ENCODE measurements at regions not wholly inside any gene's neighbourhood (a gene's known extent, or its start where the extent isn't known, plus 50 kb on each side); places are given as distances from the start of the nearest gene placed in this dataset.

DNA sequence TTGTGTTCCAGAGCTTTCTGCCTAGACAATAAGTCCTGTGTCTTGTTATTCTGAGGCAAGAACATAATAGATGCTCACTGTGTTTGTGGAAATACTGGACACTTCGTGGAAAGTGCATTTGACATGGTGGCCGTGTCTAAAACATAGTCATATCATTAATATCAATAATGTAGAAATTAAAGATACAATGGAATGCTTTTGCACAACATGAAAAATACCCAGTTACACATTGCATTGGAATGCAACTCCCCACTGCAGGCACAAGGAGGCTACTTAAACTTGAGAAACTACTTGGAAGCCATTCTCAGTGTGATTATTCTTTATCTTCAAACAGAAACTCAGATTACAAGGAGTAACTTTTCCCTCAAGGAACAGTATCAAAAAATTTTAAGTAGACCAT lies 145.3 kb upstream of the ZNF462 start:
- no CpG with 5 or more reads among the region's 2 CpGs for WGBS (ENCODE audit: insufficient coverage)
- no peaks in the 10 kb centered on the region for H3K9me3 ChIP-seq (replicated peaks; ENCODE audit: control insufficient read depth, low read depth, low read length)
- H3K4me1 ChIP-seq (ENCODE audit: control insufficient read depth, insufficient read depth, low read length) = no peaks in the 10 kb centered on the region
- H3K27me3 ChIP-seq (ENCODE audit: control insufficient read depth, insufficient read depth, low read length) = no peaks in the 10 kb centered on the region
- H3K36me3 ChIP-seq (ENCODE audit: control insufficient read depth, insufficient read depth, low read length) = no peaks in the 10 kb centered on the region
- H3K4me3 ChIP-seq (ENCODE audit: low read length) = no peak overlapping the region
- no peak overlapping the region for H3K27ac ChIP-seq (ENCODE audit: low read length)
- no peak for DNase-seq

GRCh38 chr9:106718936-106719335 lies 144.0 kb upstream of the ZNF462 start:
- H3K27me3 ChIP-seq (ENCODE audit: control insufficient read depth, insufficient read depth, low read length) = no peaks in the 10 kb centered on the region
- H3K9me3 ChIP-seq (replicated peaks; ENCODE audit: control insufficient read depth, low read depth, low read length) = no peaks in the 10 kb centered on the region
- no peak for DNase-seq
- H3K4me3 ChIP-seq (ENCODE audit: low read length) = no peak overlapping the region
- no peak overlapping the region for H3K27ac ChIP-seq (ENCODE audit: low read length)
- no peaks in the 10 kb centered on the region for H3K36me3 ChIP-seq (ENCODE audit: control insufficient read depth, insufficient read depth, low read length)
- no peaks in the 10 kb centered on the region for H3K4me1 ChIP-seq (ENCODE audit: control insufficient read depth, insufficient read depth, low read length)

DNA sequence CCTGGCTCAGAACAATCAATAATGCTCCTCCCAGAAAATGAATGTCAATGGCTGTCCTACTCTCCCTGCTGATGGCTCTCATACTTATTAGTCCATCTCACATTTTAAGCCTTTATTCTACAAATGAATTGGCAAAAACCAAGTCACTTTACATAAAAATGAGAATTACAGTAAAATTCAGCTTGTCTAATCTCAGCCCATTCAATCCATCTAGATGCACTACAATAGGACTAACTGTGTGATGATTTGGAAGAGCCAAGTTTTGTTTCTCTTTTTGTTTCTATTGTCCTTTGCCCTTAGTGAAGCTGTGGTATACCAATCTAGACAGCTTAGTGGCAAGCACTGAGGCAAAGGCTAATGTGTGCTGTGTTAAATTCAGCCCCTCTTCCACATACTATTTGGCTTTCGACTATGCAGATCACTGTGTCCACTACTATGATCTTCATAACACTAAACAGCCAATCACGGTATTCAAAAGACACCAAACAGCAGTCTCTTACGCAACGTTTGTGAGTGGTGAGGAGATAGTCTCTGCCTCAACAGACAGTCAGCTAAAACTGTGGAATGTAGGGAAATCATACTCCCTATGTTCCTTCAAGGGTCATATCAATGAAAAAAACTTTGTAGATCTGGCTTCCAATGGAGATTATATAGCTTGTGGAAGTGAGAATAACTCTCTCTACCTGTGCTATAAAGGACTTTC lies 140.8 kb upstream of the ZNF462 start:
- no peaks in the 10 kb centered on the region for H3K9me3 ChIP-seq (replicated peaks; ENCODE audit: control insufficient read depth, low read depth, low read length)
- H3K27me3 ChIP-seq (ENCODE audit: control insufficient read depth, insufficient read depth, low read length) = no peaks in the 10 kb centered on the region
- H3K36me3 ChIP-seq (ENCODE audit: control insufficient read depth, insufficient read depth, low read length) = no peaks in the 10 kb centered on the region
- no peak for DNase-seq
- no peaks in the 10 kb centered on the region for H3K4me1 ChIP-seq (ENCODE audit: control insufficient read depth, insufficient read depth, low read length)
- H3K4me3 ChIP-seq (ENCODE audit: low read length) = no peak overlapping the region
- WGBS (ENCODE audit: insufficient coverage) = no CpG with 5 or more reads among the region's 4 CpGs
- H3K27ac ChIP-seq (ENCODE audit: low read length) = no peak overlapping the region

DNA sequence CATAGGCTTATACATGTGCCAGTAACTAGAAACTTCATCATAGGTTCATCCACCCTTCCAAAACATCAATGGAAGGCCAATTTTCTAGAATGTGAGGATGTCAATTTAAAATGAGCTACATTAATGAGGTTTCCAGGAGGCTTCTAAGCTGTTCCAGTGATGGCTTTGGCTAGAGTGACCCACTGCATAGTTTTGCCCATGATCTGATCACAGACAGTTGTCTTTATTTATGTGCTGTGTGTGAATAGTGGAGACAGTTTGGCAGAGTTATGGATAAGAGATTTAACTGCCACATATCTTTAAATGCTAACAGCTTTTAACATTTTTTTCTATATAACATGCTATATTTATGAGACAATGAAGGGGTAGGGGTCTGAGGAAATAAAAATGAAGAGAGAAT lies 139.0 kb upstream of the ZNF462 start:
- H3K4me3 ChIP-seq (ENCODE audit: low read length) = no peak overlapping the region
- no peaks in the 10 kb centered on the region for H3K27me3 ChIP-seq (ENCODE audit: control insufficient read depth, insufficient read depth, low read length)
- H3K4me1 ChIP-seq (ENCODE audit: control insufficient read depth, insufficient read depth, low read length) = no peaks in the 10 kb centered on the region
- H3K36me3 ChIP-seq (ENCODE audit: control insufficient read depth, insufficient read depth, low read length) = no peaks in the 10 kb centered on the region
- no peaks in the 10 kb centered on the region for H3K9me3 ChIP-seq (replicated peaks; ENCODE audit: control insufficient read depth, low read depth, low read length)
- no peak overlapping the region for H3K27ac ChIP-seq (ENCODE audit: low read length)
- peak; percentile 62 for DNase-seq

DNA sequence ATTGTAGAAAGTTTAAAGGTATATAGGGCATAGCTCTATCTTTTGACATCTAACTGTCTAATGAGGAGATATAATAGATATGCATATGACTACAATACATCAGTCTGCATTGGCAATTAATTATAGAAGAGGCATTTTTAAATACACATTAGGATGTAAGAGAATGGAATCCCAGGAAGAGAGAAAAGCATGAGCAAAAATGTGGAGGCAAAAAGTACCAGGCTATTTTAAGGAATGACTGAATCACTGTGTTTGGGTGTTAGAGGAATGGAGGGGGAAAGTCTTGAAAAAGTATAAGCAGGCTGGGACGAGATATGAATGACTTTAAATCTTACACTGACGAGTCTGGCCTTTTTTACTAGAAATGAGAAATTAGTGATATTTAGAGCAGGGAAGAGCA lies 138.4 kb upstream of the ZNF462 start:
- Histone ChIP-seq H3K27ac (ENCODE audit: low read length) (no peak overlapping the region), H3K36me3 (ENCODE audit: control insufficient read depth, insufficient read depth, low read length) (no peaks in the 10 kb centered on the region), H3K27me3 (ENCODE audit: control insufficient read depth, insufficient read depth, low read length) (no peaks in the 10 kb centered on the region), H3K4me3 (ENCODE audit: low read length) (no peak overlapping the region), H3K9me3 (replicated peaks; ENCODE audit: control insufficient read depth, low read depth, low read length) (no peaks in the 10 kb centered on the region), H3K4me1 (ENCODE audit: control insufficient read depth, insufficient read depth, low read length) (peaks cover 5% of the 10 kb centered on the region)
- WGBS (ENCODE audit: insufficient coverage) = 90% methylated on average over 2 of the region's 2 CpGs
- DNase-seq = no peak

GRCh38 chr9:106726070-106726815 lies 136.7 kb upstream of the ZNF462 start:
- Histone ChIP-seq H3K4me1 (ENCODE audit: control insufficient read depth, insufficient read depth, low read length) (peaks cover 7% of the 10 kb centered on the region), H3K9me3 (replicated peaks; ENCODE audit: control insufficient read depth, low read depth, low read length) (no peaks in the 10 kb centered on the region), H3K36me3 (ENCODE audit: control insufficient read depth, insufficient read depth, low read length) (no peaks in the 10 kb centered on the region), H3K4me3 (ENCODE audit: low read length) (no peak overlapping the region), H3K27me3 (ENCODE audit: control insufficient read depth, insufficient read depth, low read length) (no peaks in the 10 kb centered on the region), H3K27ac (ENCODE audit: low read length) (no peak overlapping the region)
- no CpG with 5 or more reads among the region's 5 CpGs for WGBS (ENCODE audit: insufficient coverage)
- peak; percentile 49 for DNase-seq

GRCh38 chr9:106727969-106728368 lies 135.0 kb upstream of the ZNF462 start:
- H3K4me1 ChIP-seq (ENCODE audit: control insufficient read depth, insufficient read depth, low read length) = peaks cover 7% of the 10 kb centered on the region
- WGBS (ENCODE audit: insufficient coverage) = no CpG with 5 or more reads among the region's 3 CpGs
- DNase-seq = no peak

DNA sequence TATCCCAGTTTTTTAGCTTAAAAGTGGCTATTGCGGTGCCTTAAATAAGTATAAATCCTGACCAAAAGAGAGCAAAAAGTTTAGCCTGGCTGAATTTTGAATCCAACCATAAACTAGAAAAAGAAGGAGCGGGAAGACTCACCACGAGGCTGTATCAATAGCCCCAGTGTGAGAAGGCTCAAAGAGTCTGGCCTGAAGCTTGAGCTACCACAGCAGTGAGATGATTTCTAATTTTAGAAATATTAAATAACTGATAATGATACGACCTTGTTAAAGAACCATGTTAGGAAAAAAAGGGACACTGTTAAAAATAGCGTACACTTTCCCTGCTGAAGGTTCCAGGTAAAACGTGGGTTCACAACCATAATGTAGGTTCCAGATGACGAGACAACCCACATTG lies 134.1 kb upstream of the ZNF462 start:
- Histone ChIP-seq H3K9me3 (replicated peaks; ENCODE audit: control insufficient read depth, low read depth, low read length) (no peaks in the 10 kb centered on the region), H3K27ac (ENCODE audit: low read length) (peak overlapping the region; percentile 78), H3K27me3 (ENCODE audit: control insufficient read depth, insufficient read depth, low read length) (no peaks in the 10 kb centered on the region), H3K4me1 (ENCODE audit: control insufficient read depth, insufficient read depth, low read length) (peaks cover 7% of the 10 kb centered on the region), H3K36me3 (ENCODE audit: control insufficient read depth, insufficient read depth, low read length) (no peaks in the 10 kb centered on the region), H3K4me3 (ENCODE audit: low read length) (no peak overlapping the region)
- 77% methylated on average over 4 of the region's 7 CpGs for WGBS (ENCODE audit: insufficient coverage)
- DNase-seq = no peak

More at GRCh38 chr9:106727969-106728368, 135.0 kb upstream of the ZNF462 start:
- no peaks in the 10 kb centered on the region for H3K36me3 ChIP-seq (ENCODE audit: control insufficient read depth, insufficient read depth, low read length)
- H3K27ac ChIP-seq (ENCODE audit: low read length) = no peak overlapping the region
- H3K4me3 ChIP-seq (ENCODE audit: low read length) = no peak overlapping the region
- no peaks in the 10 kb centered on the region for H3K27me3 ChIP-seq (ENCODE audit: control insufficient read depth, insufficient read depth, low read length)
- H3K9me3 ChIP-seq (replicated peaks; ENCODE audit: control insufficient read depth, low read depth, low read length) = no peaks in the 10 kb centered on the region

- no peaks in the 10 kb centered on the region for H3K27me3 ChIP-seq (ENCODE audit: control insufficient read depth, insufficient read depth, low read length)
- H3K27ac ChIP-seq (ENCODE audit: low read length) = no peak overlapping the region
- H3K4me1 ChIP-seq (ENCODE audit: control insufficient read depth, insufficient read depth, low read length) = peaks cover 7% of the 10 kb centered on the region
- no peaks in the 10 kb centered on the region for H3K9me3 ChIP-seq (replicated peaks; ENCODE audit: control insufficient read depth, low read depth, low read length)
- no CpG with 5 or more reads among the region's 1 CpG for WGBS (ENCODE audit: insufficient coverage)
- H3K36me3 ChIP-seq (ENCODE audit: control insufficient read depth, insufficient read depth, low read length) = no peaks in the 10 kb centered on the region
- DNase-seq = no peak
- H3K4me3 ChIP-seq (ENCODE audit: low read length) = no peak overlapping the region
These were observed 131.1 kb upstream of the ZNF462 start for GRCh38 chr9:106731910-106732309.

DNA sequence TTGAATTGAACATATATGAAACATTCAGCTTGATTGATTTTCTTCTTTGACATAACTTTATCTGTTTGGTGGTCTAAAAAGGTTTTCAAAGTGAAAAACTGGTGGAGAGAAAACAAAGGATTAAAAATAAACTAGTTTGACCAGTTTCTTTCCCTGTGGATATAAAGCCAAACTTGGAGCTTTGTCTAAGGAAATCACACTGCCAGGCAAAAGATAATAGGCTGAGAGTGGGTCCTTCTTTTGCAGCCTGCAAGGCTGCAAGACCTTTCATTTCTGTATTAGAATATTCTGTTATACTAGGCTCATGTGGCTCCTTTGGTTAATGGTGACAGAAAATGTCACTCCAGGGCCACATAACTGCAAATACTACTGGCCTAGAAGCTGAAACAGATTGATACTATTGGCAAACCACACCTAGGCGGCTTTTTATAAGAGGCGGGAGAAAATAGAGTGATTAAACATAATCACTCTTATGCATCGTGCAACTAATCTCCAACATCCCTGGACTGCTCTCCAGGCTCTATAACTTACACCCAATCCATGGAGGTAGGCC lies 129.1 kb upstream of the ZNF462 start:
- WGBS (ENCODE audit: insufficient coverage) = no CpG with 5 or more reads among the region's 3 CpGs
- DNase-seq = no peak
- Histone ChIP-seq H3K27me3 (ENCODE audit: control insufficient read depth, insufficient read depth, low read length) (no peaks in the 10 kb centered on the region), H3K27ac (ENCODE audit: low read length) (no peak overlapping the region), H3K4me1 (ENCODE audit: control insufficient read depth, insufficient read depth, low read length) (peaks cover 7% of the 10 kb centered on the region), H3K36me3 (ENCODE audit: control insufficient read depth, insufficient read depth, low read length) (no peaks in the 10 kb centered on the region), H3K9me3 (replicated peaks; ENCODE audit: control insufficient read depth, low read depth, low read length) (no peaks in the 10 kb centered on the region), H3K4me3 (ENCODE audit: low read length) (no peak overlapping the region)

Data from muscle of leg (tissue), 3 donors.